ENCODE measurements at regions not wholly inside any gene's neighbourhood (a gene's known extent, or its start where the extent isn't known, plus 50 kb on each side); places are given as distances from the start of the nearest gene placed in this dataset.

- Histone ChIP-seq H3K9me2 (replicated peaks; ENCODE audit: insufficient read depth) (no peaks in the 10 kb centered on the region), H3K36me3 (replicated peaks; ENCODE audit: insufficient read depth, low read depth) (no peaks in the 10 kb centered on the region), H3K27ac (no peak overlapping the region), H3K4me2 (no peak overlapping the region), H3K9me3 (ENCODE audit: low read depth) (no peaks in the 10 kb centered on the region), H2AFZ (no peak overlapping the region), H3K4me1 (ENCODE audit: insufficient read depth) (no peaks in the 10 kb centered on the region), H4K20me1 (ENCODE audit: insufficient read depth, poor library complexity, severe bottlenecking) (no peaks in the 10 kb centered on the region), H3K79me2 (no peaks in the 10 kb centered on the region), H3K27me3 (no peaks in the 10 kb centered on the region), H3K4me3 (no peak overlapping the region)
- no peak for TF ChIP-seq EZH2phosphoT487 (IDR thresholded peaks at IDR 0.05; ENCODE audit: low read depth, severe bottlenecking, unreplicated experiment)
- no peak for TF ChIP-seq EZH2 (IDR thresholded peaks at IDR 0.05; ENCODE audit: borderline replicate concordance)
- TF ChIP-seq, protein P1, sequence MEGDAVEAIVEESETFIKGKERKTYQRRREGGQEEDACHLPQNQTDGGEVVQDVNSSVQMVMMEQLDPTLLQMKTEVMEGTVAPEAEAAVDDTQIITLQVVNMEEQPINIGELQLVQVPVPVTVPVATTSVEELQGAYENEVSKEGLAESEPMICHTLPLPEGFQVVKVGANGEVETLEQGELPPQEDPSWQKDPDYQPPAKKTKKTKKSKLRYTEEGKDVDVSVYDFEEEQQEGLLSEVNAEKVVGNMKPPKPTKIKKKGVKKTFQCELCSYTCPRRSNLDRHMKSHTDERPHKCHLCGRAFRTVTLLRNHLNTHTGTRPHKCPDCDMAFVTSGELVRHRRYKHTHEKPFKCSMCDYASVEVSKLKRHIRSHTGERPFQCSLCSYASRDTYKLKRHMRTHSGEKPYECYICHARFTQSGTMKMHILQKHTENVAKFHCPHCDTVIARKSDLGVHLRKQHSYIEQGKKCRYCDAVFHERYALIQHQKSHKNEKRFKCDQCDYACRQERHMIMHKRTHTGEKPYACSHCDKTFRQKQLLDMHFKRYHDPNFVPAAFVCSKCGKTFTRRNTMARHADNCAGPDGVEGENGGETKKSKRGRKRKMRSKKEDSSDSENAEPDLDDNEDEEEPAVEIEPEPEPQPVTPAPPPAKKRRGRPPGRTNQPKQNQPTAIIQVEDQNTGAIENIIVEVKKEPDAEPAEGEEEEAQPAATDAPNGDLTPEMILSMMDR (IDR thresholded peaks at IDR 0.05; ENCODE audit: poor library complexity): no peak
- no peak for DNase-seq (ENCODE audit: low spot score)
- WGBS (ENCODE audit: low lambda C conversion rate, missing lambda C conversion rate): 85% methylated on average over 3 of the region's 3 CpGs
Observed at GRCh38 chr2:83943265-83943664, 515.8 kb downstream of the SUCLG1 start.

DNA sequence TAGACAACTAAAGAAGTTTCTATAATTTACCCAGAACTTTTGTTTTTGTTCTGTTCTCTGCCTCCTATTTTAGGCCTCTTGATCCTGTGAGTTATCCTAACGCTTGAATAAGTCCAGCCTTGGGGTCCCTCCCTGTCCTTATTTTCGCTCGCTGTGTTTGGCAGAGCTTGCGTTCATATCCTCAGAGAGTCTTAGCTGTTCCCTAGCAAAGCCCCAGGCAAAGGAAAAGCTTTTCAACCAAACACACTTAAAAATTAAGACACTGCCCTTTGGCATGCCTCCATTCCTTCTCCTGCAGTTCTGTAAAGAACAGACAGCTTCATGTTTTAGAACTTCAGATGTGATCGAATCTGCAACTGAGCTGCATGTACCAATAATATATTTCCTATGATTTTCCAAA is 517.2 kb downstream of the SUCLG1 start:
- peak overlapping the region; percentile 26 for H3K27ac ChIP-seq
- H2AFZ ChIP-seq: no peak overlapping the region
- no peaks in the 10 kb centered on the region for H3K4me1 ChIP-seq (ENCODE audit: insufficient read depth)
- H3K36me3 ChIP-seq (replicated peaks; ENCODE audit: insufficient read depth, low read depth): no peaks in the 10 kb centered on the region
- H4K20me1 ChIP-seq (ENCODE audit: insufficient read depth, poor library complexity, severe bottlenecking): no peaks in the 10 kb centered on the region
- H3K9me2 ChIP-seq (replicated peaks; ENCODE audit: insufficient read depth): no peaks in the 10 kb centered on the region
- DNase-seq (ENCODE audit: low spot score): peak; percentile 8
- no peaks in the 10 kb centered on the region for H3K27me3 ChIP-seq
- H3K4me2 ChIP-seq: peak overlapping the region; percentile 43
- 76% methylated on average over 5 of the region's 5 CpGs for WGBS (ENCODE audit: low lambda C conversion rate, missing lambda C conversion rate)
- no peaks in the 10 kb centered on the region for H3K79me2 ChIP-seq
- H3K9me3 ChIP-seq (ENCODE audit: low read depth): no peaks in the 10 kb centered on the region
- H3K4me3 ChIP-seq: no peak overlapping the region
- TF ChIP-seq EZH2 (IDR thresholded peaks at IDR 0.05; ENCODE audit: borderline replicate concordance) (no peak), EZH2phosphoT487 (IDR thresholded peaks at IDR 0.05; ENCODE audit: low read depth, severe bottlenecking, unreplicated experiment) (no peak)
- TF ChIP-seq, protein P1 (IDR thresholded peaks at IDR 0.05; ENCODE audit: poor library complexity): no peak

- Histone ChIP-seq H3K27ac (no peak overlapping the region), H3K4me3 (no peak overlapping the region), H3K9me3 (ENCODE audit: low read depth) (no peaks in the 10 kb centered on the region), H2AFZ (no peak overlapping the region), H3K27me3 (no peaks in the 10 kb centered on the region), H3K9me2 (replicated peaks; ENCODE audit: insufficient read depth) (no peaks in the 10 kb centered on the region), H4K20me1 (ENCODE audit: insufficient read depth, poor library complexity, severe bottlenecking) (no peaks in the 10 kb centered on the region), H3K79me2 (no peaks in the 10 kb centered on the region), H3K4me2 (no peak overlapping the region), H3K4me1 (ENCODE audit: insufficient read depth) (no peaks in the 10 kb centered on the region), H3K36me3 (replicated peaks; ENCODE audit: insufficient read depth, low read depth) (no peaks in the 10 kb centered on the region)
- no peak for DNase-seq (ENCODE audit: low spot score)
- WGBS (ENCODE audit: low lambda C conversion rate, missing lambda C conversion rate): 52% methylated on average over 2 of the region's 2 CpGs
- no peak for TF ChIP-seq EZH2phosphoT487 (IDR thresholded peaks at IDR 0.05; ENCODE audit: low read depth, severe bottlenecking, unreplicated experiment)
- no peak for TF ChIP-seq EZH2 (IDR thresholded peaks at IDR 0.05; ENCODE audit: borderline replicate concordance)
- TF ChIP-seq, protein P1 (IDR thresholded peaks at IDR 0.05; ENCODE audit: poor library complexity): no peak
Observed at GRCh38 chr2:83933749-83934148, 525.3 kb downstream of the SUCLG1 start.

GRCh38 chr2:83923531-83923930 is 535.5 kb downstream of the SUCLG1 start:
- H3K36me3 ChIP-seq (replicated peaks; ENCODE audit: insufficient read depth, low read depth): no peaks in the 10 kb centered on the region
- H4K20me1 ChIP-seq (ENCODE audit: insufficient read depth, poor library complexity, severe bottlenecking): no peaks in the 10 kb centered on the region
- H3K9me3 ChIP-seq (ENCODE audit: low read depth): no peaks in the 10 kb centered on the region
- DNase-seq (ENCODE audit: low spot score): no peak
- no peak for TF ChIP-seq EZH2 (IDR thresholded peaks at IDR 0.05; ENCODE audit: borderline replicate concordance)
- no peak for TF ChIP-seq EZH2phosphoT487 (IDR thresholded peaks at IDR 0.05; ENCODE audit: low read depth, severe bottlenecking, unreplicated experiment)
- TF ChIP-seq, protein P1 (IDR thresholded peaks at IDR 0.05; ENCODE audit: poor library complexity): no peak
- no peak overlapping the region for H3K27ac ChIP-seq
- no peak overlapping the region for H2AFZ ChIP-seq
- no peaks in the 10 kb centered on the region for H3K27me3 ChIP-seq
- 65% methylated on average over 2 of the region's 2 CpGs for WGBS (ENCODE audit: low lambda C conversion rate, missing lambda C conversion rate)
- no peaks in the 10 kb centered on the region for H3K79me2 ChIP-seq
- no peaks in the 10 kb centered on the region for H3K4me1 ChIP-seq (ENCODE audit: insufficient read depth)
- H3K9me2 ChIP-seq (replicated peaks; ENCODE audit: insufficient read depth): no peaks in the 10 kb centered on the region
- H3K4me3 ChIP-seq: no peak overlapping the region
- H3K4me2 ChIP-seq: no peak overlapping the region
